ENCODE measurements at regions not wholly inside any gene's neighbourhood (a gene's known extent, or its start where the extent isn't known, plus 50 kb on each side); places are given as distances from the start of the nearest gene placed in this dataset.

DNA sequence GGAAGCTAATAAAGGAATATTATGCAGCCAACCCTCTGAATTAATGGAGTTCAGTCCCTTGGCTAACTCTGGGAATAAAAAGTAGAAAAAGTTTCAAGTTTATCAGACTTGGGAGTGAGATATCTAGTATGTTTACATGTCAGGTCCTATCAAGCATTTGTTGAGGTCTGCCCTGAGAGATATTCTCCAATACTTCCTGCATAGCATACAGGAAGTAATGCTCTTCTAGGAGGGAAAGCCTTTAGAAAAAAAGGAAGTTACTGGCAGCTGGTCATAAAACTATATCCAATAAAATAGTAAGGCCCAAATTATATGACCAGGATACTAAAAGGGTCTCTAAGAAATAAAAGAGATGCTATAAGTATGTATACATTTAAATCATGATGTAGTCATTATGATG lies 594.1 kb upstream of the FTMT start:
- FAIRE-seq, result no peak
- no peak for ATAC-seq
- DNase-seq (ENCODE audit: low read depth in 1 of 2, low spot score in 1 of 2), result no peak
- CTCF ChIA-PET, result no interaction called here
- H3K4me2 ChIP-seq, result no peak overlapping the region
- POLR2A ChIA-PET, result no interaction called here
- no peak for TF ChIP-seq GATA3 (IDR thresholded peaks at IDR 0.05; ENCODE audit: borderline replicate concordance)
- no peak overlapping the region for H3K27ac ChIP-seq
- H3K4me1 ChIP-seq, result peaks cover 8% of the 10 kb centered on the region
- H3K4me3 ChIP-seq, result no peak overlapping the region
- 0 out of 3 replicates have a peak, but pooled peaks cover 5% of the 10 kb centered on the region for H3K9me3 ChIP-seq

DNA sequence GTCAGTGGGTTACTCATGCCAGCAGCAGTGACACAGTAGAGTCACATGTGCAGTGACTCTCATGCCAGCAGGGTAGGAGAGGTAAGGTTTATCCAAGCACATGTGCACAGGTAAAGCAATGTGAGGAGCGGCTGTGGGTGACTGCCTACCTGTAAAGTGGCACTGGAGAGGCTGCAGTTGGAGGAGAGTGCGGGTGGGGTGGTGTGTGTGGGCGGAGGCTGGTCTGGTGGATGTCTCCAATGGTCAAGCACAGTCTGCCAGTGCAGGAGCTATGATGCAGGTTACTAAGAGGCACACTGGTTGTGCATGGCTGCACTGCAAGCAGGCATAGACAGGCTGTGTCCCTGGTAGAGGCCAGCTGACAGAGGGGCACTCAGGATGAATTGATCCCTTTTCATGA lies 588.2 kb upstream of the FTMT start:
- 93% methylated on average over 3 of the region's 3 CpGs for WGBS (ENCODE audit: missing lambda C conversion rate)
- no peak overlapping the region for H3K4me2 ChIP-seq
- H3K4me3 ChIP-seq, result no peak overlapping the region
- H3K9me3 ChIP-seq, result 0 out of 3 replicates have a peak, but pooled peaks cover 5% of the 10 kb centered on the region
- POLR2A ChIA-PET, result no interaction called here
- no peak for DNase-seq (ENCODE audit: low read depth in 1 of 2, low spot score in 1 of 2)
- H3K27ac ChIP-seq, result no peak overlapping the region
- no peak for FAIRE-seq
- CTCF ChIA-PET, result no interaction called here
- TF ChIP-seq FOSL2 (IDR thresholded peaks at IDR 0.05) (no peak), FOSL2 (CRISPR knock-in tag; IDR thresholded peaks at IDR 0.05) (no peak), FOXS1 (CRISPR knock-in tag; IDR thresholded peaks at IDR 0.05) (no peak), RCOR1 (IDR thresholded peaks at IDR 0.05; ENCODE audit: low read depth, low read length) (no peak), RNF2 (IDR thresholded peaks at IDR 0.05; ENCODE audit: borderline replicate concordance, low read depth) (no peak), MYC (IDR thresholded peaks at IDR 0.05; ENCODE audit: borderline replicate concordance, low read length) (no peak), PHF8 (IDR thresholded peaks at IDR 0.05; ENCODE audit: borderline replicate concordance, low read depth) (no peak), SMC3 (IDR thresholded peaks at IDR 0.05) (no peak), ZFP36 (IDR thresholded peaks at IDR 0.05; ENCODE audit: borderline replicate concordance, partially characterized antibody) (no peak), TP53 (CRISPR knock-in tag; IDR thresholded peaks at IDR 0.05) (no peak), ZC3H11A (IDR thresholded peaks at IDR 0.05) (no peak), POLR2A (IDR thresholded peaks at IDR 0.05; ENCODE audit: low read length) (no peak), HEYL (CRISPR knock-in tag; IDR thresholded peaks at IDR 0.05) (no peak), HOXA7 (CRISPR knock-in tag; IDR thresholded peaks at IDR 0.05) (no peak), SREBF2 (IDR thresholded peaks at IDR 0.05) (no peak), BHLHE40 (IDR thresholded peaks at IDR 0.05; ENCODE audit: low read depth, low read length) (no peak), HOXB5 (CRISPR knock-in tag; IDR thresholded peaks at IDR 0.05) (no peak)
- TF ChIP-seq, protein P1, sequence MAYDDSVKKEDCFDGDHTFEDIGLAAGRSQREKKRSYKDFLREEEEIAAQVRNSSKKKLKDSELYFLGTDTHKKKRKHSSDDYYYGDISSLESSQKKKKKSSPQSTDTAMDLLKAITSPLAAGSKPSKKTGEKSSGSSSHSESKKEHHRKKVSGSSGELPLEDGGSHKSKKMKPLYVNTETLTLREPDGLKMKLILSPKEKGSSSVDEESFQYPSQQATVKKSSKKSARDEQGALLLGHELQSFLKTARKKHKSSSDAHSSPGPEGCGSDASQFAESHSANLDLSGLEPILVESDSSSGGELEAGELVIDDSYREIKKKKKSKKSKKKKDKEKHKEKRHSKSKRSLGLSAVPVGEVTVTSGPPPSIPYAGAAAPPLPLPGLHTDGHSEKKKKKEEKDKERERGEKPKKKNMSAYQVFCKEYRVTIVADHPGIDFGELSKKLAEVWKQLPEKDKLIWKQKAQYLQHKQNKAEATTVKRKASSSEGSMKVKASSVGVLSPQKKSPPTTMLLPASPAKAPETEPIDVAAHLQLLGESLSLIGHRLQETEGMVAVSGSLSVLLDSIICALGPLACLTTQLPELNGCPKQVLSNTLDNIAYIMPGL (CRISPR knock-in tag; IDR thresholded peaks at IDR 0.05; ENCODE audit: borderline replicate concordance), result no peak
- TF ChIP-seq, protein P2, sequence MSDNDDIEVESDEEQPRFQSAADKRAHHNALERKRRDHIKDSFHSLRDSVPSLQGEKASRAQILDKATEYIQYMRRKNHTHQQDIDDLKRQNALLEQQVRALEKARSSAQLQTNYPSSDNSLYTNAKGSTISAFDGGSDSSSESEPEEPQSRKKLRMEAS (IDR thresholded peaks at IDR 0.05), result no peak
- TF ChIP-seq, protein P3, sequence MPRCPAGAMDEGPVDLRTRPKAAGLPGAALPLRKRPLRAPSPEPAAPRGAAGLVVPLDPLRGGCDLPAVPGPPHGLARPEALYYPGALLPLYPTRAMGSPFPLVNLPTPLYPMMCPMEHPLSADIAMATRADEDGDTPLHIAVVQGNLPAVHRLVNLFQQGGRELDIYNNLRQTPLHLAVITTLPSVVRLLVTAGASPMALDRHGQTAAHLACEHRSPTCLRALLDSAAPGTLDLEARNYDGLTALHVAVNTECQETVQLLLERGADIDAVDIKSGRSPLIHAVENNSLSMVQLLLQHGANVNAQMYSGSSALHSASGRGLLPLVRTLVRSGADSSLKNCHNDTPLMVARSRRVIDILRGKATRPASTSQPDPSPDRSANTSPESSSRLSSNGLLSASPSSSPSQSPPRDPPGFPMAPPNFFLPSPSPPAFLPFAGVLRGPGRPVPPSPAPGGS (IDR thresholded peaks at IDR 0.05), result no peak
- TF ChIP-seq, protein P4, sequence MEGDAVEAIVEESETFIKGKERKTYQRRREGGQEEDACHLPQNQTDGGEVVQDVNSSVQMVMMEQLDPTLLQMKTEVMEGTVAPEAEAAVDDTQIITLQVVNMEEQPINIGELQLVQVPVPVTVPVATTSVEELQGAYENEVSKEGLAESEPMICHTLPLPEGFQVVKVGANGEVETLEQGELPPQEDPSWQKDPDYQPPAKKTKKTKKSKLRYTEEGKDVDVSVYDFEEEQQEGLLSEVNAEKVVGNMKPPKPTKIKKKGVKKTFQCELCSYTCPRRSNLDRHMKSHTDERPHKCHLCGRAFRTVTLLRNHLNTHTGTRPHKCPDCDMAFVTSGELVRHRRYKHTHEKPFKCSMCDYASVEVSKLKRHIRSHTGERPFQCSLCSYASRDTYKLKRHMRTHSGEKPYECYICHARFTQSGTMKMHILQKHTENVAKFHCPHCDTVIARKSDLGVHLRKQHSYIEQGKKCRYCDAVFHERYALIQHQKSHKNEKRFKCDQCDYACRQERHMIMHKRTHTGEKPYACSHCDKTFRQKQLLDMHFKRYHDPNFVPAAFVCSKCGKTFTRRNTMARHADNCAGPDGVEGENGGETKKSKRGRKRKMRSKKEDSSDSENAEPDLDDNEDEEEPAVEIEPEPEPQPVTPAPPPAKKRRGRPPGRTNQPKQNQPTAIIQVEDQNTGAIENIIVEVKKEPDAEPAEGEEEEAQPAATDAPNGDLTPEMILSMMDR (IDR thresholded peaks at IDR 0.05), result no peak
- H3K4me1 ChIP-seq, result peaks cover 13% of the 10 kb centered on the region; the same call in 1 of the 3 replicates
- no peak for ATAC-seq
